ENCODE measurements at regions not wholly inside any gene's neighbourhood (a gene's known extent, or its start where the extent isn't known, plus 50 kb on each side); places are given as distances from the start of the nearest gene placed in this dataset.
"Not testable (repeated sequence)": the region's sequence is repeated elsewhere in the genome, so short reads cannot be mapped to it uniquely, and the experiment has no call there.

- no peak for DNase-seq
These were observed 79.6 kb downstream of the RSPH3 start for GRCh38 chr6:158920311-158920905.

- no peak for DNase-seq
These were observed 80.1 kb downstream of the RSPH3 start for GRCh38 chr6:158919865-158920264.

DNA sequence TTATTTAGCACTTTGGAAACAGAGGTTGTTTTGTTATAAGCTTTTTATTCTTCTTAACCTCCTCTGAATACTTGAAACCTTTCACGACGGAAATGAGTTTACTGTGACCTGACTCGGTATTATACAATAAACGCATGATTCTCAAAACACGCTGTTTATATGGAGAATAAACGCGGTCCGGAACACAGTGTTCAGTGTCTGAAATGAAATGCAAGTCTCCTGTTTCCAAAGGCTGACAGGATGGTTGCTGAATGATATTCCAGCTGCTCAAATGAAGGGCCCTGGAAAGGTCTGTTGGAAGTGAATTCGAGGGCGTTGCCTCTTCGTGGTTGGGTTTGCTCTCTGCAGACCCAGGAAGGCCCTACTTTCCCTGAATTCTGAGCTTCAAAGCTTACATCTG is 83.4 kb downstream of the RSPH3 start:
- no peak for DNase-seq

- no peak for DNase-seq
These were observed 85.1 kb downstream of the RSPH3 start for GRCh38 chr6:158914923-158915322.

GRCh38 chr6:158913580-158913979 is 86.4 kb downstream of the RSPH3 start:
- DNase-seq = no peak

DNA sequence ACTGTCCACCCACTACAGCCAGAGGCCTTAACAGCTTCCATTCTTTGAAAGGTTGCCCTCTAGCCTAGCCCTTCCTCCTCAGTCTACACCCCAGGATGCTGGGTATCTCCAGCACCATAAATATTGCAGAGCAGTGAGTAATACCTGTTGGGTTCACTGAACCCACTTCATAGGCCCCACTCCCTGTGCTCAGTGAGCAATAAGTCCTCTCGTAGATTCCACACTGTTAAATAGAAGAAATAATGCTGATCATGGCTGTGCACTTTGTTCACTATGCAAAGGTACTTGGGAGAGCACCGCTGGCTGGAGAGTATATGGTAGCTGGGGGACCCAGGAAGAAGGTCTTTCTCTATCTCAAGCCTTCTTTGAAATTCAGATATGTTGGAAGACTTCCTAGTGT is 87.3 kb downstream of the RSPH3 start:
- no peak for DNase-seq

- DNase-seq = no peak
These were observed 88.1 kb downstream of the RSPH3 start for GRCh38 chr6:158911746-158912480.

- DNase-seq = no peak
These were observed 89.2 kb downstream of the RSPH3 start for GRCh38 chr6:158910484-158911440.

GRCh38 chr6:158909938-158910337 is 90.1 kb downstream of the RSPH3 start:
- no peak for DNase-seq

- DNase-seq = no peak
These were observed 89.4 kb upstream of the EZR start for GRCh38 chr6:158908606-158909005.

DNA sequence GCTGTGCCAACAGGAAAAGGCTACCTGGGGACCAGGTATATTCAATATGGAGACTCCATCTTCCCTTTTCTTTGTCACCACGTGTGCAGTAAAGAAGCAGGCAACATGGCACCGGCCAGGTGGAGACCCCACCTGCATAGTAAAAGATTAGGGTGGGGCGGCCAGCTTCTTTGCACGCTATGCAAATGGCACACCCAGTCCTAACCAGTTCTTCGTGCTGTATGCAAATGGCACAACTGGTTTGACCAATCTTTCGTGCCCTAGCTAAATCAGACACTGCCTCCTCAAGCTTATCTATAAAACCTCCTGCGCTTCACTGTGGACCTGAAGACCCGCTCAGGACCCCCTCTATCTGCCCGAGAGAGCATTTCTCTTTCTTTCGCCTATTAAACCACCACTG is 88.8 kb upstream of the EZR start:
- no peak for DNase-seq

- no peak for DNase-seq
These were observed 87.8 kb upstream of the EZR start for GRCh38 chr6:158906926-158907325.

GRCh38 chr6:158905277-158905676 is 86.1 kb upstream of the EZR start:
- no peak for DNase-seq

- DNase-seq = no peak
These were observed 84.6 kb upstream of the EZR start for GRCh38 chr6:158903801-158904200.

GRCh38 chr6:158900663-158901312 is 81.6 kb upstream of the EZR start:
- no peak for DNase-seq

GRCh38 chr6:158897236-158897635 is 78.1 kb upstream of the EZR start:
- no peak for DNase-seq

GRCh38 chr6:158895661-158896060 is 76.5 kb upstream of the EZR start:
- no peak for DNase-seq

DNA sequence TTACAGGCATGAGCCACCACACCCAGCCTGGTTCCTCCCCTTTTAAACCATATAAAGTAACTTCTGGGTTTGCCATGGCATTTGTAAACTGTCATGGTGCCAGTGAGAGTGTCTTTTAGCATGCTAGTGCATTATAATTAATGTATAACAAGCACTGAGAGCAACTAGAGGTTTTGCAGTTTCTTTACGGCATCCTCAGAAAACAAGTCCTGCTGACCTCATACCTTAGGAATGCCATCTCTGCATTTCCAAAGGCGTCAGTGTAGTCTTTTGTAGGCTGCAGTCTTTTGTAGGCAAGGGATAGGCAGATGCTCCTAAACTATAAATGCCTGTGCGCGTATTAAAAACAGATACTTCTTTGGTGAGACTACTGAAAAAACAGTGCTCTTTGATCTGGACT is 75.0 kb upstream of the EZR start:
- no peak for DNase-seq

- DNase-seq = no peak
These were observed 73.1 kb upstream of the EZR start for GRCh38 chr6:158892266-158892665.

DNA sequence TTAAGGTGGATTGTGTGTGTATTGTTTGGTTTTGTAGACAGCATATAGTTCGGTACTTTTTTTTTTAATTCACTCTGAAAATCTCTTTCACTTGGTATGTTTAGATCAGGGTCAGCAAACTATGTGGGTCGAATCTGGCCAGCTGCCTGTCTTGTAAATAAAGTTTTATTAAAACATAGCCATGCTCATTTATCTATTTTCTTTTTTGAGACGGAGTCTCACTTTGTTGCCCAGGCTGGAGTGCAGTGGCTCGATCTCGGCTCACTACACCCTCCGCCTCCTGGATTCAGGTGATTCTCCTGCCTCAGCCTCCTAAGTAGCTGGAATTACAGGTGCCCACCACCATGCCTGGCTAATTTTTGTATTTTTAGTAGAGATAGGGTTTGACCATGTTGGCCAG is 72.4 kb upstream of the EZR start:
- DNase-seq = not testable (repeated sequence)

- not testable (repeated sequence) for DNase-seq
These were observed 69.0 kb upstream of the EZR start for GRCh38 chr6:158888171-158888570.

GRCh38 chr6:158886346-158886977 is 67.3 kb upstream of the EZR start:
- not testable (repeated sequence) for DNase-seq

DNA sequence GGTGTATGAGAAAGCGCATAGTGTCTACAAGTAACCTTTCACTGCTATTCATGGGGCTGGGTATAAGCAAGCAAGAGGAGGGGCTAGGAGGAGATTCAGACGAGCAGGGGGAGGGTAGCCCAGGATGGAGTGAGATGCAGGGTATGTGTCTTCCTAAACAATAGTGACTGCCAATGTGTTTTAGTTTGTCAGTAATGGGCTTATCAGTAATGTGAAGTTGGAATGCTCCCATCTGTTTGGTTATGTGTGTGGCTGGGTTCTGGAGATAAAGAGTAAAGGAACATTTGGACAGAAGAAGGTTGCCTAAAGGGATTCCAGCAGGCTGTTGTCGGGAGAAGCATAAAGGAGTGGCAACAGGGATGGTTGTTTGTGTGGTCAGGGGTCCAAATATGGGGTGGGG is 62.7 kb upstream of the EZR start:
- DNase-seq = not testable (repeated sequence)
